ENCODE measurements at regions not wholly inside any gene's neighbourhood (a gene's known extent, or its start where the extent isn't known, plus 50 kb on each side); places are given as distances from the start of the nearest gene placed in this dataset.

DNA sequence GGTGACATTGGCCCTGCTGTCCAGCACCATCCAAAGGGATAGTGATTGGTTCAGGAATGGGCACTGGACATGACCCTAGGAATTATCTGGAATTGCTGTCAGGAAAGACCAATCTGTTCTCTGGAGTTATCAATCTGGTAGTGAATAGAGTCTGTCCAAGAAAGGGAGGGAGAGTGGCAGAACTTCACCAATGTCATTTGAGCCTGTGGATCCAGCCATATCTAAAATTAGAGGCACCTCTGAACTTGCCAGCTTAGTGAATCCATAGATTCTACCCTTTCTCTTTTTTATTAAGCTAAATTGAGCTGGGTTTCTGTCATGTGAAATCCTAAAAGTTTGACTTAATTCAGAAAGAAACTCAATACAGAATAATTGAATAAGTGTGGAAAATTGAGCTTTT is 93.9 kb downstream of the NKX2-1 start:
- TF ChIP-seq, protein P1, sequence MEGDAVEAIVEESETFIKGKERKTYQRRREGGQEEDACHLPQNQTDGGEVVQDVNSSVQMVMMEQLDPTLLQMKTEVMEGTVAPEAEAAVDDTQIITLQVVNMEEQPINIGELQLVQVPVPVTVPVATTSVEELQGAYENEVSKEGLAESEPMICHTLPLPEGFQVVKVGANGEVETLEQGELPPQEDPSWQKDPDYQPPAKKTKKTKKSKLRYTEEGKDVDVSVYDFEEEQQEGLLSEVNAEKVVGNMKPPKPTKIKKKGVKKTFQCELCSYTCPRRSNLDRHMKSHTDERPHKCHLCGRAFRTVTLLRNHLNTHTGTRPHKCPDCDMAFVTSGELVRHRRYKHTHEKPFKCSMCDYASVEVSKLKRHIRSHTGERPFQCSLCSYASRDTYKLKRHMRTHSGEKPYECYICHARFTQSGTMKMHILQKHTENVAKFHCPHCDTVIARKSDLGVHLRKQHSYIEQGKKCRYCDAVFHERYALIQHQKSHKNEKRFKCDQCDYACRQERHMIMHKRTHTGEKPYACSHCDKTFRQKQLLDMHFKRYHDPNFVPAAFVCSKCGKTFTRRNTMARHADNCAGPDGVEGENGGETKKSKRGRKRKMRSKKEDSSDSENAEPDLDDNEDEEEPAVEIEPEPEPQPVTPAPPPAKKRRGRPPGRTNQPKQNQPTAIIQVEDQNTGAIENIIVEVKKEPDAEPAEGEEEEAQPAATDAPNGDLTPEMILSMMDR (IDR thresholded peaks at IDR 0.05): no peak
- no peak for TF ChIP-seq POLR2A (IDR thresholded peaks at IDR 0.05)
